DND-41 (cell line): ENCODE measurements at regions not wholly inside any gene's neighbourhood (a gene's known extent, or its start where the extent isn't known, plus 50 kb on each side); places are given as distances from the start of the nearest gene placed in this dataset.

Experiments
- ATAC-seq: fragments of 200-7000 bp; cut with Tn5 transposase; 3 replicates; pipeline ENCODE4 v1.9.1; 2021; ENCODE audit warnings: low read depth; ENCODE audit not compliant: insufficient read depth
- DNase-seq: peaks from one replicate; pipeline ENCODE4 v3.0.0-alpha.2; 2020
- H2AFZ ChIP-seq: 2 replicates; pipeline ENCODE4 v1.6.0; 2012; ENCODE audit warnings: low read depth, low read length
- H3K27ac ChIP-seq: 2 replicates; pipeline ENCODE4 v1.5.1; 2012; ENCODE audit warnings: low read length, inconsistent platforms
- H3K27me3 ChIP-seq: fragments of 200-600 bp; sonication (generic); 2 replicates; pipeline ENCODE4 v1.6.0; 2012; ENCODE audit warnings: low read length, mild to moderate bottlenecking, inconsistent platforms; ENCODE audit not compliant: insufficient read depth, poor library complexity
- H3K36me3 ChIP-seq: 2 replicates; pipeline ENCODE4 v1.5.1; 2012; ENCODE audit warnings: low read length, inconsistent platforms; ENCODE audit not compliant: insufficient read depth
- H3K4me1 ChIP-seq: 2 replicates; pipeline ENCODE4 v1.5.1; 2012; ENCODE audit warnings: mild to moderate bottlenecking, low read length; ENCODE audit not compliant: insufficient read depth
- H3K4me2 ChIP-seq: 2 replicates; pipeline ENCODE4 v1.6.0; 2012; ENCODE audit warnings: mild to moderate bottlenecking, moderate library complexity, low read length, inconsistent platforms; ENCODE audit not compliant: insufficient read depth
- H3K4me3 ChIP-seq, 2 experiments: fragments of 200-600 bp in 1 of 2; shearing (Covaris generic) in 1 of 2; 2 replicates each; pipeline ENCODE4 v1.5.1; 2012 to 2016; ENCODE audit warnings: inconsistent platforms in 2 of 2, low read length in 2 of 2, mild to moderate bottlenecking in 2 of 2, low read depth in 1 of 2, moderate library complexity in 1 of 2
- H3K79me2 ChIP-seq: 2 replicates; pipeline ENCODE4 v1.6.0; 2012; ENCODE audit warnings: low read length, inconsistent platforms; ENCODE audit not compliant: insufficient read depth
- H3K9ac ChIP-seq: 2 replicates; pipeline ENCODE4 v1.6.0; 2012; ENCODE audit warnings: low read depth, mild to moderate bottlenecking, inconsistent platforms, low read length, moderate library complexity
- H3K9me3 ChIP-seq: 2 replicates; pipeline ENCODE4 v1.5.1; 2012; ENCODE audit warnings: low read length, moderate library complexity, mild to moderate bottlenecking, inconsistent platforms; ENCODE audit not compliant: insufficient read depth, severe bottlenecking
- H4K20me1 ChIP-seq: 2 replicates; pipeline ENCODE4 v1.6.0; 2012; ENCODE audit warnings: low read length; ENCODE audit not compliant: insufficient read depth
- CTCF ChIP-seq: IDR thresholded peaks from 2 replicates; pipeline ENCODE4 v1.5.1; 2012; ENCODE audit warnings: borderline replicate concordance, low read length, moderate library complexity, mild to moderate bottlenecking; ENCODE audit not compliant: poor library complexity, severe bottlenecking; ENCODE audit errors: extremely low read depth
- EZH2 ChIP-seq: IDR thresholded peaks from 3 replicates; pipeline ENCODE4 v1.6.1; 2012; ENCODE audit warnings: borderline replicate concordance, low read depth, mild to moderate bottlenecking, moderate library complexity, low read length, inconsistent platforms; ENCODE audit not compliant: severe bottlenecking

- Histone ChIP-seq H3K79me2 (no peaks in the 10 kb centered on the region), H2AFZ (no peak overlapping the region), H3K9me3 (no peaks in the 10 kb centered on the region), H4K20me1 (peaks cover 3% of the 10 kb centered on the region; the same call in 1 of the 2 replicates), H3K9ac (no peak overlapping the region), H3K27ac (peak overlapping the region; percentile 59; the same call in 1 of the 2 replicates), H3K4me1 (peaks cover 22% of the 10 kb centered on the region), H3K27me3 (peaks cover 55% of the 10 kb centered on the region), H3K4me2 (peak overlapping the region; percentile 13; the same call in 1 of the 2 replicates), H3K4me3 (no peak overlapping the region), H3K36me3 (no peaks in the 10 kb centered on the region)
- no peak for TF ChIP-seq EZH2
- TF ChIP-seq CTCF: no peak
- DNase-seq (peak; percentile 37), ATAC-seq (peak; percentile 80)
These were observed 379.2 kb upstream of the OR4E1 start for GRCh38 chr14:22052795-22053194.

- Histone ChIP-seq H3K4me2 (no peak overlapping the region), H3K27me3 (peaks cover 48% of the 10 kb centered on the region), H3K9me3 (no peaks in the 10 kb centered on the region), H3K4me3 (no peak overlapping the region), H4K20me1 (no peaks in the 10 kb centered on the region; the same call in 1 of the 2 replicates), H3K27ac (no peak overlapping the region), H3K36me3 (no peaks in the 10 kb centered on the region), H3K9ac (no peak overlapping the region), H3K79me2 (no peaks in the 10 kb centered on the region), H3K4me1 (peaks cover 13% of the 10 kb centered on the region; the same call in 1 of the 2 replicates), H2AFZ (no peak overlapping the region)
- DNase-seq (peak; percentile 60), ATAC-seq (peak; percentile 89)
- TF ChIP-seq CTCF (peak; percentile 76), EZH2 (no peak)
These were observed 373.5 kb upstream of the OR4E1 start for GRCh38 chr14:22047115-22047514.

GRCh38 chr14:22046063-22046462, 372.4 kb upstream of the OR4E1 start:
- DNase-seq (no peak), ATAC-seq (no peak)
- Histone ChIP-seq H3K36me3 (no peaks in the 10 kb centered on the region), H3K27me3 (peaks cover 49% of the 10 kb centered on the region), H3K9me3 (no peaks in the 10 kb centered on the region), H3K27ac (no peak overlapping the region), H3K79me2 (no peaks in the 10 kb centered on the region), H3K9ac (no peak overlapping the region), H4K20me1 (no peaks in the 10 kb centered on the region; the same call in 1 of the 2 replicates), H3K4me3 (no peak overlapping the region), H3K4me1 (peaks cover 8% of the 10 kb centered on the region; the same call in 1 of the 2 replicates), H2AFZ (no peak overlapping the region), H3K4me2 (no peak overlapping the region)
- TF ChIP-seq CTCF (no peak), EZH2 (no peak)
